HPDE6-E6E7 (cell line): ENCODE measurements at regions not wholly inside any gene's neighbourhood (a gene's known extent, or its start where the extent isn't known, plus 50 kb on each side); places are given as distances from the start of the nearest gene placed in this dataset.

Experiments used
- DNase-seq: peaks from one replicate; pipeline ENCODE4 v3.0.0; 2011; ENCODE audit warnings: missing footprints; ENCODE audit errors: extremely low spot score

- no peak for DNase-seq
Observed at GRCh38 chr4:4808086-4808485, 51.4 kb upstream of the MSX1 start.

- DNase-seq: no peak
Observed at GRCh38 chr4:4805887-4806286, 53.6 kb upstream of the MSX1 start.

GRCh38 chr4:4803912-4804296 lies 55.6 kb upstream of the MSX1 start:
- DNase-seq: no peak

DNA sequence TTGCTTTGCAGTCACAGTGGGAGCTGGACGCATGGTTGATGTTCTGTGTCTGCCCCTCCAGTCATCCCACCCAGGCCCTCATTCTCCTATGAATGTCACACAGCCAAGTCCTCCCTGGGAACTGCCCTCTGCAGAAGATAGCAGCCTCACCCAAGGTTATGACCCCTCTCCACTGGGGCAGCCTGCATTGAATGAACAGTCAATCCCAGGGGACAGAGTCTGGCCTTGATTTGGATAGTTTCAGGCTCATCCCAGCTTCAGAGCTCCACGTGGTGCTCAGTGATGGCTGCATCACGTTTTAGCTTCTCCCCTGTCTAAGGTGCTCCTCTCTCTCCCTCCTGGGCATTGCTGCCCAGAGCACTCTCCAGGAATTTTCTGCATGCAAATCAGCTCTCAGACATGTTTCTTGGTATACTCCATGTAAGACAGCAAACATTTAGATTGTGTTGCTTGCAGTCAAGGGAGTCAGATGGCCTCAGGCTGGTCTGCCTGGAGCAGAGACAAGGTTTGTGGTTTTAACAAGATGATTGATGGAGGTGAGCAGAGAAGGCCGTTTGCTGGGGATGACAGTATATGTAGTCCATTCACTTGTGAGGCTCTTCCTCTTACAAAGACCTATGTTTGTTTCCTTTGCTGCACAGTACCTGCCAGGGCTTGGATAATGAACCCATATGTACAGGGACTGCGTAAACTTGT lies 56.1 kb upstream of the MSX1 start:
- no peak for DNase-seq

GRCh38 chr4:4800646-4801408 lies 58.6 kb upstream of the MSX1 start:
- DNase-seq: no peak

GRCh38 chr4:4794421-4794820 lies 65.0 kb upstream of the MSX1 start:
- DNase-seq: no peak

GRCh38 chr4:4792466-4792865 lies 67.0 kb upstream of the MSX1 start:
- DNase-seq: no peak

GRCh38 chr4:4791299-4792111 lies 68.0 kb upstream of the MSX1 start:
- no peak for DNase-seq

DNA sequence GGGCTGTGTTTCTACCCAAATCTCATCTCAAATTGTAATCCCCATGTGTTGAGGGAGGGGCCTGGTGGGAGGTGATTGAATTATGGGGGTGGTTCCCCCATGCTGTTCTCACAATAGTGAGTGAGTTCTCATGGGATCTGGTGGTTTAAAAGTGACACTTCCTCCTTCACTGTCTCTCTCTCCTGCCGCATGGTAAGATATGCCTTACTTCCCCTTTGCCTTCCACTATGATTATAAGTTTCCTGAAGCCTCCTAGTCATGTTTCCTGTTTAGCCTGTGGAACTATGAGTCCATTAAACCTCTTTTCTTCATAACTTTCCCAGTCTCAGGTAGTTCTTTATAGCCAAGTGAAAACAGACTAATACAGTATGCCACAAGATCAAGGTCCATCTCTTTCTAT lies 70.0 kb upstream of the MSX1 start:
- DNase-seq: no peak

GRCh38 chr4:4788573-4788972 lies 70.9 kb upstream of the MSX1 start:
- DNase-seq: no peak

- DNase-seq: no peak
Observed at GRCh38 chr4:4787421-4787820, 72.0 kb upstream of the MSX1 start.

DNA sequence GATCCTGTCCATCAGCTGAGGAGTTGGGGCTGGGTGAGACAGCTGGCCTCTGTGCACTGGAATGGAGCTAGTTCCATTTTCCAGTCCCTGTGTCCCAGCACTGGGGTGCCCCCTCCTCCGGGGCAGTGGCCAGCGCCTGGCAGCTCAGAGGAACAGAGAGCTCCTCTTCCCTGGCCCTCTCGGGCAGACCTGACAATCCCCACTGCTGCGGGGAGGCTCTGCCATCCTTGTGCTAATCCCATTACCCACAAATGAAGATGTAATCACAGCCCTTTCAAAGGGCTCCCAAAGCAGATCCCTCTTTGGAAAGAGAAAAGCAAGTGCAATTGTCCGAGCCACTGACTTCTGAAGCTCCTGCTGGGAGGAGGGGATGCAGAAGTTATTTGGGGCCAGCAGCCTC lies 75.1 kb upstream of the MSX1 start:
- DNase-seq: no peak

GRCh38 chr4:4783847-4784246 lies 75.6 kb upstream of the MSX1 start:
- DNase-seq: no peak

DNA sequence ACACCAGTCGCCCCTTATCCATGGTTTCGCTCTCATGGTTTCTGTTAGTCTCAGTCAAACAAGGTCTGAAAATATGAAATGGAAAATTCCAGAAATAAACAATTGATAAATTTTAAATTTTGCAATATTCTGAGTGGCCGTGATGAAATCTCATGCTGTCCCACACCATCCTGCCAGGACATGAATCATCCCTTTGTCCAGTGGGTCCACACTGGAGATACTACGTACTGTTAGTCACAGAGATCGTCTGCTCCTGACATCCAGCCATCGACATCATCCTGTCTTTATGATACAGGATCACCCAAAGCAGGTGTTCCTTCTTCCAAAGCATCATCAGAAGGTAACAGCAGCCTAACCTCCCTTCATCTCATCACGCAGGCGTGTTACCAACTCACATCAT lies 76.5 kb upstream of the MSX1 start:
- no peak for DNase-seq

DNA sequence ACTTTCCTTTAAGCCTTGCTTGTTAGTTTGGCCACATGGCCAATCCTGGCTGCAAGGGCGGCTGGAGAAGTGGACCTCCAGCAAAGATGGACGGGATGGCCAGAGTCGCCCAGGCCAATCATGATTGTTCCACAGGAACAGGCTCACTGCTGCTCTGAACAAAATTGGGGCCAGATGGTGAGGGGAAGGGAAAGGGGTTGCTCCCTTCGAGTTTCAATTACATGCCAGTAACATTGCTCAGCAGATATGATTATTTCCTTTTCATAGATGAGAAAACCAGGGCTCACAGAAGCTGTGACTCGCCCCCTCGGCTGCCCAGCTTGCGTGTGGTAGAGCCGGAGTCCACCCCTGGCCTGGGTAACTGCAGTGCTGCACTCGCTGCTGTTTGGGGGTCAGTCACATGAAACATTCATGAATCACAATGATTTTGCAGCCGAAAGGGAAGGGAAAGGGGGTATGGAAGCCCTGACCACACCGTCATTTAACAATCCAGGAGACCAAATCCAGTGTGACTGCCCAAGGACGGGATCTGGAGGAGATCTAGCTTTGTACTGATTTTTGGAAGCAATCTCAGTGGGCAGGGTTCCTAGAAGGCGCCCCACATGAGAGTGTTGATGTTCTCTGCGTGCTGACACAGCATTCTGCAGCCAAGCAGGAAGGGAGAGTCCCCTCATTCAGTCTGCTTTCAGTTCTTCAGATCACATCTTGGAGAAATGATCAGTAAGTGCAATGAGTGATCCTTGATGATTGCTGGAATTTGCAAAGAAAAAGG lies 77.3 kb upstream of the MSX1 start:
- no peak for DNase-seq

GRCh38 chr4:4780729-4781244 lies 78.7 kb upstream of the MSX1 start:
- no peak for DNase-seq

DNA sequence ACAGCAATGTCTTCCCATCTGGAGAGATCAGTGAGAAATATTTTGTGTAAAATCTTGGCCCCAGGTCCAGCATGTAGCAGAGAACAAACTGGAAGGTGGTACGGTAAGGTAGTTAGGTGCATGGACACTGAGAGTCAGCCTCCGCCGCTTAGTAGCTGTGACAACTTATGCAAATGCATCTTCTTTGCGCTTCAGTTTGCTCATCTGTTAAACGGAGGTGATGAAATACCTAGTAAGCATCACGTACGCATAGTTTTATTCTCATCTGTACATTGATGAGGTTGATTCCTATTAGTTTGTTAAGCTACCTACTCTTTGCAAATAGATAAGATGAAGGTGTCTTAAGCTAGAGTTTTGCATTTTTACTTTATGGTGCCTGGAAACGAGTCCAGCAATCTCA lies 80.0 kb upstream of the MSX1 start:
- no peak for DNase-seq

GRCh38 chr4:4779054-4779453 lies 80.4 kb upstream of the MSX1 start:
- DNase-seq: no peak

- DNase-seq: no peak
Observed at GRCh38 chr4:4778554-4778953, 80.9 kb upstream of the MSX1 start.

- DNase-seq: no peak
Observed at GRCh38 chr4:4776934-4777333, 82.5 kb upstream of the MSX1 start.

DNA sequence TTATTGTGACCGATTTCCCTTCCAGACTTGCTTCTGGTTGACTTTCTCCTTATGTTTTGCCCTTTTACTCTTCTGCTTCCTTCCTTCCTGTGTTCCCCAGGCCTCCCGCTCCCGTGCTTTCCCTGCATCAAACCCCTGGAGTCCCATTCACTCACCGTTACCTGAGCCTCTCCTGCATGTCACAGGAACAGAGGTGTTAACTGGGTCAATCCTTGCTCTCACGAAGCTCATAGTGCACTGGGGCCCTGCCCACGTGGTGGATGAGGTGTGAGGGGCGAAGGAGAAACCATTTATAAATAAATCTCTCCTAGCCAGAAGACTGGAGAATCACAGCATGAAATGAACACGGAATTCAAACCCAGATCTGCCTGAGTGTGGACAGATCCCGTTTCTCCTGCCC lies 83.1 kb upstream of the MSX1 start:
- no peak for DNase-seq

GRCh38 chr4:4775493-4776004 lies 83.9 kb upstream of the MSX1 start:
- no peak for DNase-seq
